Cardiac fibroblast (primary cell): ENCODE measurements at regions not wholly inside any gene's neighbourhood (a gene's known extent, or its start where the extent isn't known, plus 50 kb on each side); places are given as distances from the start of the nearest gene placed in this dataset.

Experiments
- DNase-seq, 2 donors: peaks; one replicate each; pipeline versions ENCODE4 v3.0.0 to v3.0.0-alpha.2; 2010; ENCODE audit warnings: low read depth in 2 of 2
- H3K4me3 ChIP-seq, 2 donors: replicated peaks in 1 of 2; 1 replicate in 1 of 2; 2 replicates in 1 of 2; pipeline ENCODE4 v1.5.1; 2011; ENCODE audit warnings: low read depth in 2 of 2, low read length in 2 of 2, mild to moderate bottlenecking in 2 of 2, moderate library complexity in 1 of 2
- CTCF ChIP-seq: IDR thresholded peaks from one replicate; pipeline ENCODE4 v1.5.1; 2011; ENCODE audit warnings: low read depth, mild to moderate bottlenecking, low read length, inconsistent platforms

GRCh38 chr6:82589509-82590206 is 226.0 kb downstream of the TPBG start:
- no peak for TF ChIP-seq CTCF
- H3K4me3 ChIP-seq = no peak overlapping the region
- peak; percentile 47 to 88 for DNase-seq

GRCh38 chr6:82597201-82597600 is 233.6 kb downstream of the TPBG start:
- DNase-seq = no peak
- no peak for TF ChIP-seq CTCF
- H3K4me3 ChIP-seq = no peak overlapping the region

- H3K4me3 ChIP-seq = no peak overlapping the region
- peak in 1 of 2 donors; percentile 20 for DNase-seq
- TF ChIP-seq CTCF = no peak
These were observed 239.2 kb downstream of the TPBG start for GRCh38 chr6:82602776-82603175.

- H3K4me3 ChIP-seq = no peak overlapping the region
- no peak for TF ChIP-seq CTCF
- DNase-seq = no peak
These were observed 240.3 kb downstream of the TPBG start for GRCh38 chr6:82603871-82604270.

- no peak for DNase-seq
- no peak overlapping the region for H3K4me3 ChIP-seq
- TF ChIP-seq CTCF = no peak
These were observed 244.5 kb downstream of the TPBG start for GRCh38 chr6:82607998-82608725.

GRCh38 chr6:82608781-82609180 is 245.2 kb downstream of the TPBG start:
- no peak for TF ChIP-seq CTCF
- H3K4me3 ChIP-seq = no peak overlapping the region
- DNase-seq = no peak
